Neural crest cell (in vitro differentiated cells): ENCODE measurements at regions not wholly inside any gene's neighbourhood (a gene's known extent, or its start where the extent isn't known, plus 50 kb on each side); places are given as distances from the start of the nearest gene placed in this dataset.

Experiments
- DNase-seq: peaks from one replicate; pipeline ENCODE4 v3.0.0; 2021; ENCODE audit warnings: low read depth, mixed read lengths, low spot score
- H3K27ac Mint-ChIP-seq: one replicate; pipeline ENCODE4 v1.8.0; 2021; ENCODE audit warnings: mild to moderate bottlenecking, mixed read lengths; ENCODE audit not compliant: unreplicated experiment
- H3K27me3 Mint-ChIP-seq: 2 replicates; pipeline ENCODE4 v1.8.0; 2021; ENCODE audit warnings: low read depth, mild to moderate bottlenecking, mixed read lengths
- H3K36me3 Mint-ChIP-seq: 2 replicates; pipeline ENCODE4 v1.8.0; 2021; ENCODE audit warnings: low read depth, mild to moderate bottlenecking, mixed read lengths
- H3K4me1 Mint-ChIP-seq: 2 replicates; pipeline ENCODE4 v1.8.0; 2021; ENCODE audit warnings: mixed read lengths
- H3K4me3 Mint-ChIP-seq: one replicate; pipeline ENCODE4 v1.8.0; 2021; ENCODE audit warnings: mild to moderate bottlenecking, mixed read lengths
- H3K9me3 Mint-ChIP-seq: 2 replicates; pipeline ENCODE4 v1.8.0; 2021; ENCODE audit warnings: mixed read lengths
- TF ChIP-seq, protein P1 (sequence below): fragments of 200-600 bp; sonication (generic); conservative IDR thresholded peaks from 2 replicates; pipeline ENCODE4 v1.5.0; 2021; ENCODE audit warnings: antibody characterized with exemption, mild to moderate bottlenecking

DNA sequence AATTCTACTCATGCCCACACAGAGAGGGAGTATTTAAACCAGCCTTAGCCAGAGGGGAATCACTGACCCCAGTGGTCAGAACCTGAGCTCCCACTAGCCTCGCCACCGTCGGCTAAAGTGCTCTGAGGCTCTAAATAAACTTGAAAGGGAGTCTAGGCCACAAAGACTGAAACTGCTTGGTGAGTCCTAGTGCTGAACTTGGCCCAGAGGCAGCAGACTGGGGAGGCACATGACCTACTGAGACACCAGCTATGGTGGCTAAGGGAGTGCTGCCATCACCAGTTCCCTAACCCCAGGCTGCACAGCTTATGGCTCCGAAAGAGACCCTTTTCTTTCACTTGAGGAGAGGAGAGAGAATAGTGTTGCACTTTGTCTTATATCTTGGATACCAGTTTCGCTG, 1542.8 kb downstream of the KCNT2 start:
- Mint-ChIP-seq H3K4me1 (no peaks in the 10 kb centered on the region), H3K9me3 (no peaks in the 10 kb centered on the region), H3K27ac (no peak overlapping the region), H3K27me3 (no peaks in the 10 kb centered on the region), H3K36me3 (no peaks in the 10 kb centered on the region), H3K4me3 (no peak overlapping the region)
- DNase-seq = no peak
- TF ChIP-seq, protein P1, sequence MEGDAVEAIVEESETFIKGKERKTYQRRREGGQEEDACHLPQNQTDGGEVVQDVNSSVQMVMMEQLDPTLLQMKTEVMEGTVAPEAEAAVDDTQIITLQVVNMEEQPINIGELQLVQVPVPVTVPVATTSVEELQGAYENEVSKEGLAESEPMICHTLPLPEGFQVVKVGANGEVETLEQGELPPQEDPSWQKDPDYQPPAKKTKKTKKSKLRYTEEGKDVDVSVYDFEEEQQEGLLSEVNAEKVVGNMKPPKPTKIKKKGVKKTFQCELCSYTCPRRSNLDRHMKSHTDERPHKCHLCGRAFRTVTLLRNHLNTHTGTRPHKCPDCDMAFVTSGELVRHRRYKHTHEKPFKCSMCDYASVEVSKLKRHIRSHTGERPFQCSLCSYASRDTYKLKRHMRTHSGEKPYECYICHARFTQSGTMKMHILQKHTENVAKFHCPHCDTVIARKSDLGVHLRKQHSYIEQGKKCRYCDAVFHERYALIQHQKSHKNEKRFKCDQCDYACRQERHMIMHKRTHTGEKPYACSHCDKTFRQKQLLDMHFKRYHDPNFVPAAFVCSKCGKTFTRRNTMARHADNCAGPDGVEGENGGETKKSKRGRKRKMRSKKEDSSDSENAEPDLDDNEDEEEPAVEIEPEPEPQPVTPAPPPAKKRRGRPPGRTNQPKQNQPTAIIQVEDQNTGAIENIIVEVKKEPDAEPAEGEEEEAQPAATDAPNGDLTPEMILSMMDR = no peak

DNA sequence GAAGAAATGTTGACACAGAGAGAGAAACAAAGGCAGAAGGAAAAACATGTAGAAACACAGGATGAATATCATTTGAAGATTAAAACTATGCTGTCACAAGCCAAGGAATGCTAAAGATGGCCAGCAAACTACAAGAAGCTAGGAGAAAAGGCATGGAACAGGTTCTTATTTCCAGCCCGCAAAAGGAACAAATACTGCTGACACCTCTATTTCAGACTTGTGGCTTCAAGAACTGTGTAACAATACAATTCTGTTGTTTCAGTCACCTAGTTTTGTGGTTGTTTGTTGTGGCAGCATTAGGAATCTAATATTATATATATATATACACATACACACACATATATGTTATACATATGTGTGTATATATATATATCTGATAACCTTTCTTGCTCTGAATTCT, 1543.9 kb downstream of the KCNT2 start:
- no peaks in the 10 kb centered on the region for H3K36me3 Mint-ChIP-seq
- H3K4me1 Mint-ChIP-seq = no peaks in the 10 kb centered on the region
- DNase-seq = no peak
- no peak overlapping the region for H3K4me3 Mint-ChIP-seq
- no peaks in the 10 kb centered on the region for H3K9me3 Mint-ChIP-seq
- no peaks in the 10 kb centered on the region for H3K27me3 Mint-ChIP-seq
- TF ChIP-seq, protein P1 = no peak
- no peak overlapping the region for H3K27ac Mint-ChIP-seq

DNA sequence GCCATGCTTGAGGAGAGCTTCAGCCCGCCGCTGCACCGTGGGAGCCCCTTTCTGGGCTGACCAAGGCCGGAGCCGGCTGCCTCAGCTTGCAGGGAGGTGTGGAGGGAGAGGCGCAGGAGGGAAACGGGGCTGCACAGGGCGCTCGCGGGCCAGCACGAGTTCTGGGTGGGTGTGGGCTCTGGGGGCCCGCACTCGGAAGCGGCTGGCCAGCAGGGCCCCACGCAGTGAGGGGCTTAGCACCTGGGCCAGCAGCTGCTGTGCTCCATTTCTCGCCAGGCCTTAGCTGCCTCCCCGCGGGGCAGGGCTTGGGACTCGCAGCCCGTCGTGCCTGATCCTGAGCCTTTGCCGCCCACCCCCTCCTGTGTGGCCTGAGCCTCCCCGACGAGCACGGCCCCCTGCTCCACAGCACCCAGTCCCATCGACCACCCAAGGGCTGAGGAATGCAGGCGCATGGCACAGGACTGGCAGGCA, 1554.0 kb downstream of the KCNT2 start:
- Mint-ChIP-seq H3K4me3 (no peak overlapping the region), H3K36me3 (peaks cover 2% of the 10 kb centered on the region), H3K27ac (no peak overlapping the region), H3K27me3 (no peaks in the 10 kb centered on the region), H3K4me1 (no peaks in the 10 kb centered on the region), H3K9me3 (peaks cover 9% of the 10 kb centered on the region)
- TF ChIP-seq, protein P1 = no peak
- DNase-seq = no peak

DNA sequence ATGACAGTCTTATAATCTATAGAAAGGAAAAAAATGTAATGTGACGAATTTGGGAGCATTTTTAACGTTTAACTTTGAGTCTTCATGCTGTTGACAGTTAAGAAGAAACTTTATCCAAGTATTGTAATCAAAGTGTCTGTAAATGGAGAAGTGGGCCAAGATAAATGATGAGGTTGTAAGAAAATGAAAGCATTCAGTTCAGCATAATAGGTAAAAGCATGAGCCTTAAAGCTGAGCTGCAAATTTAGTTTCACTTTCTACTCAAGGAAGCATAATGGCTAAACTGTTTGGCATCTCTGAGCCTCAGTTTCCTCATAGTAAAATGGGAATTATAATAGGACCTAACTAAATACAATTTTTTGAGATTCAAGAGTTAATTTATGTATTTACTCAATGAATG, 1554.8 kb downstream of the KCNT2 start:
- no peak overlapping the region for H3K4me3 Mint-ChIP-seq
- H3K27ac Mint-ChIP-seq = no peak overlapping the region
- no peak for DNase-seq
- H3K4me1 Mint-ChIP-seq = no peaks in the 10 kb centered on the region
- H3K27me3 Mint-ChIP-seq = no peaks in the 10 kb centered on the region
- H3K9me3 Mint-ChIP-seq = peaks cover 9% of the 10 kb centered on the region
- TF ChIP-seq, protein P1 = no peak
- H3K36me3 Mint-ChIP-seq = peaks cover 2% of the 10 kb centered on the region

DNA sequence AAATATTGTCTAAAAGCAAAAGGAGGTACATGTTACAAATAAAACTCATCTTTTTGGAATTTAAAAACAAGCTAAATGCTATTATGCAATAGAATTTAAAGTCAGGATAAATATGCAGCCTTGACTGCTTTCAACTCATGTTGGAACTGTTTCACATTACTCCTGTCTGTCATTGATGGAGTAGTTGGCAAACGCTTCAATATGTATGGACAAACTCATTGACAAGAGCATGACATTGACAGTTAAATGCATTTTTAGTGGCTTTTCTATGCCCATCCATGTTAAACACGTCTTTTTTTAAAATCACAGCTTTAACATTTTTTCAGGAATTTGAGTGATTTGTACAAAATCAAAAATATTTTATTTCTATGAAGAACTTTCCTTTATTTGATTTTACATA, 1560.5 kb downstream of the KCNT2 start:
- Mint-ChIP-seq H3K4me3 (no peak overlapping the region), H3K36me3 (no peaks in the 10 kb centered on the region), H3K9me3 (no peaks in the 10 kb centered on the region), H3K27ac (no peak overlapping the region), H3K4me1 (no peaks in the 10 kb centered on the region), H3K27me3 (no peaks in the 10 kb centered on the region)
- TF ChIP-seq, protein P1 = no peak
- DNase-seq = no peak

DNA sequence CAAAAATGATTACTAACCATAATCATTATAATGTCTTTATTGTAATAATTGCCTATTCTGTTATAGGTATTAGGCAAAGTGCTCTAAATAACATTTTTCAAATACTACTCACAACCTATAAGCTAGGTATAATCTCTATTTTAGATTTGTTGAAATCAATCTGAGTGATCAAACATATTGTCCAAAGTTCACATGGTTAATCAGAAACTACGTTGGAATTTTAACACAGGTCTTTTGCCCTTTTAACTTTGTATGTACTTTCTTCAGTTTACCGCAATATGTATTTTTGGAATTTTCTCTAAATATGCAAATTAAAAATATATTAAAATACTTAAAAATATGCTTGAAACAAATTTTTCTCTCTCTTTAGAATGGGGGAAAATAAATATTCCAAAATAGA, 1563.2 kb downstream of the KCNT2 start:
- H3K36me3 Mint-ChIP-seq = no peaks in the 10 kb centered on the region
- TF ChIP-seq, protein P1 = no peak
- H3K27me3 Mint-ChIP-seq = no peaks in the 10 kb centered on the region
- DNase-seq = no peak
- H3K4me1 Mint-ChIP-seq = no peaks in the 10 kb centered on the region
- H3K27ac Mint-ChIP-seq = no peak overlapping the region
- H3K4me3 Mint-ChIP-seq = no peak overlapping the region
- no peaks in the 10 kb centered on the region for H3K9me3 Mint-ChIP-seq
